ENCODE measurements at regions not wholly inside any gene's neighbourhood (a gene's known extent, or its start where the extent isn't known, plus 50 kb on each side); places are given as distances from the start of the nearest gene placed in this dataset.

DNA sequence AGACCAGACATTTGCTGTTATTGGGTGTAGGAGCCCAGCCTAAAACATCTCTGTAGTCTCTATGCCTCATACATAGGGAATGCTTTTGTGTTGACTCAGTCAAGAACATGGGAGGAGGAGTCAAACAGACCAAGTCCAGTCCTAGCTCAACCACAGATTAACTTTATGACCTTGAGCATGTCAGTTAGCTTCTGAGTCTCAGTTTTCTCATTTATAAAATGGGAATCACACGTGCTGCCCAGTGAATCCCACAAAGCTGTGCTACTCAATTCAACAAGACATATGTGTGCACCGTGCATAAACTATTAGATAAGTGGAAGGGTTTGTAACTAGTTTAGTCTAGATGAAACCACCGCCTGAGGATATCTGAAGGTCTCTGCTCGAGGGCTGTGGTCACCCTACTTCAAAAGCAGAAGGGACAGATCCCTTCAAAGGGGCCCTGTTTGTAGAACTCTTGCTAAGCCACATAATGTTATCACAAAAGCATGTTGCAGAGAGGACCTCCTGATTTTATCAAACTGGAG, 109.5 kb upstream of the NFIA start:
- ChIA-PET CTCF (interaction anchor here (0.6 to 4.1 kb wide), 9 partner anchors 70 to 1002 kb away, joined by 3 to 24 read pairs (median 4); no protein-coding TSS in a partner anchor), POLR2A (no interaction called here)
- Histone ChIP-seq H3K9me3 (ENCODE audit: control insufficient read depth, insufficient read depth, low read depth, low read length) (no peaks in the 10 kb centered on the region), H3K36me3 (ENCODE audit: control insufficient read depth in 2 of 2, insufficient read depth in 1 of 2, low read length in 2 of 2) (no peaks in the 10 kb centered on the region), H3K4me1 (ENCODE audit: control insufficient read depth, insufficient read depth, low read length) (peaks cover 3% of the 10 kb centered on the region), H3K4me3 (ENCODE audit: low read depth, low read length) (no peak overlapping the region), H3K27ac (ENCODE audit: extremely low read depth, low read depth, low read length) (no peak overlapping the region)
- TF ChIP-seq ZNF223 (tag by site-specific recombination; IDR thresholded peaks at IDR 0.05) (no peak), ZNF311 (tag by site-specific recombination; IDR thresholded peaks at IDR 0.05; ENCODE audit: borderline replicate concordance) (no peak), ZNF174 (tag by site-specific recombination; IDR thresholded peaks at IDR 0.05) (no peak), ZNF354C (tag by site-specific recombination; IDR thresholded peaks at IDR 0.05; ENCODE audit: borderline replicate concordance, low read depth) (no peak)

DNA sequence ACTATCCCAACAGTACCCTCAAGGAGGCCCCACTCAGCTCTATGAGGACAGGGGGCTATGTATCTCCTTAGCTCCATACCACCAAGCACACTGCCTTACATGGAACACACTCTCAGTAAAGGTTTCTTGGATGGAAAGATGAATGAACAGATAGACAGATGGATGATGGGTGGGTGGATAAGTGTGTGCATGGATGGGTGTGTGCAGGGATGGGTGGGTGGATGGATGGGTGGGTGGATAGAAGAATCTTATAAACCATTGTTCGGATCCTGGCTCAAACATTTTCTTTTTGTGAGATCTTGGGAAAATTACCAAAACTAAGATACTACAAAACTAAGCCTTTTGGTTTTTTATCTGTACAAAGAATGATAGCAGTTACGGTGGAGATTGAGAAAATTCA, 111.0 kb upstream of the NFIA start:
- CTCF ChIA-PET = interaction anchor here (0.7 to 2.3 kb wide), 4 partner anchors 8 to 882 kb away, joined by 3 to 7 read pairs (median 4); no protein-coding TSS in a partner anchor

GRCh38 chr1:60969971-60970509, 112.3 kb upstream of the NFIA start:
- ChIA-PET POLR2A (no interaction called here), CTCF (interaction anchor here (0.6 to 2.3 kb wide), 11 partner anchors 9 to 892 kb away, joined by 3 to 8 read pairs (median 4); no protein-coding TSS in a partner anchor)
- no peak overlapping the region for H3K27ac ChIP-seq (ENCODE audit: extremely low read depth, low read depth, low read length)
- H3K4me1 ChIP-seq (ENCODE audit: control insufficient read depth, insufficient read depth, low read length) = peaks cover 3% of the 10 kb centered on the region
- no peaks in the 10 kb centered on the region for H3K36me3 ChIP-seq (ENCODE audit: control insufficient read depth in 2 of 2, insufficient read depth in 1 of 2, low read length in 2 of 2)
- H3K4me3 ChIP-seq (ENCODE audit: low read depth, low read length) = no peak overlapping the region
- TF ChIP-seq, protein P1, sequence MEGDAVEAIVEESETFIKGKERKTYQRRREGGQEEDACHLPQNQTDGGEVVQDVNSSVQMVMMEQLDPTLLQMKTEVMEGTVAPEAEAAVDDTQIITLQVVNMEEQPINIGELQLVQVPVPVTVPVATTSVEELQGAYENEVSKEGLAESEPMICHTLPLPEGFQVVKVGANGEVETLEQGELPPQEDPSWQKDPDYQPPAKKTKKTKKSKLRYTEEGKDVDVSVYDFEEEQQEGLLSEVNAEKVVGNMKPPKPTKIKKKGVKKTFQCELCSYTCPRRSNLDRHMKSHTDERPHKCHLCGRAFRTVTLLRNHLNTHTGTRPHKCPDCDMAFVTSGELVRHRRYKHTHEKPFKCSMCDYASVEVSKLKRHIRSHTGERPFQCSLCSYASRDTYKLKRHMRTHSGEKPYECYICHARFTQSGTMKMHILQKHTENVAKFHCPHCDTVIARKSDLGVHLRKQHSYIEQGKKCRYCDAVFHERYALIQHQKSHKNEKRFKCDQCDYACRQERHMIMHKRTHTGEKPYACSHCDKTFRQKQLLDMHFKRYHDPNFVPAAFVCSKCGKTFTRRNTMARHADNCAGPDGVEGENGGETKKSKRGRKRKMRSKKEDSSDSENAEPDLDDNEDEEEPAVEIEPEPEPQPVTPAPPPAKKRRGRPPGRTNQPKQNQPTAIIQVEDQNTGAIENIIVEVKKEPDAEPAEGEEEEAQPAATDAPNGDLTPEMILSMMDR (tag by site-specific recombination; IDR thresholded peaks at IDR 0.05) = peak; percentile 68
- TF ChIP-seq, protein P2, sequence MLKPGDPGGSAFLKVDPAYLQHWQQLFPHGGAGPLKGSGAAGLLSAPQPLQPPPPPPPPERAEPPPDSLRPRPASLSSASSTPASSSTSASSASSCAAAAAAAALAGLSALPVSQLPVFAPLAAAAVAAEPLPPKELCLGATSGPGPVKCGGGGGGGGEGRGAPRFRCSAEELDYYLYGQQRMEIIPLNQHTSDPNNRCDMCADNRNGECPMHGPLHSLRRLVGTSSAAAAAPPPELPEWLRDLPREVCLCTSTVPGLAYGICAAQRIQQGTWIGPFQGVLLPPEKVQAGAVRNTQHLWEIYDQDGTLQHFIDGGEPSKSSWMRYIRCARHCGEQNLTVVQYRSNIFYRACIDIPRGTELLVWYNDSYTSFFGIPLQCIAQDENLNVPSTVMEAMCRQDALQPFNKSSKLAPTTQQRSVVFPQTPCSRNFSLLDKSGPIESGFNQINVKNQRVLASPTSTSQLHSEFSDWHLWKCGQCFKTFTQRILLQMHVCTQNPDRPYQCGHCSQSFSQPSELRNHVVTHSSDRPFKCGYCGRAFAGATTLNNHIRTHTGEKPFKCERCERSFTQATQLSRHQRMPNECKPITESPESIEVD (tag by site-specific recombination; IDR thresholded peaks at IDR 0.05) = peak; percentile 53; the same call in 1 of the 2 replicates
- TF ChIP-seq ZNF501 (tag by site-specific recombination; IDR thresholded peaks at IDR 0.05) (peak; percentile 16; the same call in 1 of the 2 replicates), KLF9 (tag by site-specific recombination; IDR thresholded peaks at IDR 0.05; ENCODE audit: low read depth) (no peak), ZIC2 (tag by site-specific recombination; IDR thresholded peaks at IDR 0.05) (peak; percentile 47), ZNF571 (tag by site-specific recombination; IDR thresholded peaks at IDR 0.05) (no peak), ZNF654 (tag by site-specific recombination; IDR thresholded peaks at IDR 0.05; ENCODE audit: low read depth) (peak; percentile 84)
- no peaks in the 10 kb centered on the region for H3K9me3 ChIP-seq (ENCODE audit: control insufficient read depth, insufficient read depth, low read depth, low read length)

More for the DNA sequence above, 111.0 kb upstream of the NFIA start:
- Histone ChIP-seq H3K4me3 (ENCODE audit: low read depth, low read length) (no peak overlapping the region), H3K9me3 (ENCODE audit: control insufficient read depth, insufficient read depth, low read depth, low read length) (no peaks in the 10 kb centered on the region), H3K27ac (ENCODE audit: extremely low read depth, low read depth, low read length) (no peak overlapping the region), H3K36me3 (ENCODE audit: control insufficient read depth in 2 of 2, insufficient read depth in 1 of 2, low read length in 2 of 2) (no peaks in the 10 kb centered on the region), H3K4me1 (ENCODE audit: control insufficient read depth, insufficient read depth, low read length) (peaks cover 3% of the 10 kb centered on the region)
- POLR2A ChIA-PET = no interaction called here
- TF ChIP-seq ZNF23 (tag by site-specific recombination; IDR thresholded peaks at IDR 0.05; ENCODE audit: borderline replicate concordance) (no peak), EGR2 (tag by site-specific recombination; IDR thresholded peaks at IDR 0.05; ENCODE audit: low read depth) (peak; percentile 60), ZBTB17 (tag by site-specific recombination; IDR thresholded peaks at IDR 0.05) (no peak)

All from HEK293 (cell line).